Adipocyte (in vitro differentiated cells): ENCODE measurements at regions not wholly inside any gene's neighbourhood (a gene's known extent, or its start where the extent isn't known, plus 50 kb on each side); places are given as distances from the start of the nearest gene placed in this dataset.
"Not testable (repeated sequence)": the region's sequence is repeated elsewhere in the genome, so short reads cannot be mapped to it uniquely, and the experiment has no call there.

Experiments used
- DNase-seq: peaks from one replicate; pipeline ENCODE4 v3.0.0-alpha.2; 2015; ENCODE audit warnings: low read depth
- H3K27me3 ChIP-seq: replicated peaks from 2 replicates; pipeline ENCODE4 v1.7.0; 2013; ENCODE audit warnings: mild to moderate bottlenecking, low read length, moderate library complexity; ENCODE audit not compliant: control insufficient read depth, insufficient read depth
- H3K36me3 ChIP-seq: 2 replicates; pipeline ENCODE4 v1.7.0; 2013; ENCODE audit warnings: low read length, mild to moderate bottlenecking, moderate library complexity; ENCODE audit not compliant: control insufficient read depth, insufficient read depth, severe bottlenecking
- H3K4me1 ChIP-seq: 2 replicates; pipeline ENCODE4 v1.7.0; 2013; ENCODE audit warnings: mild to moderate bottlenecking, low read length, moderate library complexity; ENCODE audit not compliant: control insufficient read depth, insufficient read depth
- H3K4me3 ChIP-seq: 2 replicates; pipeline ENCODE4 v1.7.0; 2013; ENCODE audit warnings: mild to moderate bottlenecking, low read length, moderate library complexity
- H3K9ac ChIP-seq: 2 replicates; pipeline ENCODE4 v1.7.0; 2013; ENCODE audit warnings: mild to moderate bottlenecking, low read length, moderate library complexity
- H3K9me3 ChIP-seq: 2 replicates; pipeline ENCODE4 v1.7.0; 2013; ENCODE audit warnings: mild to moderate bottlenecking, low read length, moderate library complexity; ENCODE audit not compliant: control insufficient read depth

DNA sequence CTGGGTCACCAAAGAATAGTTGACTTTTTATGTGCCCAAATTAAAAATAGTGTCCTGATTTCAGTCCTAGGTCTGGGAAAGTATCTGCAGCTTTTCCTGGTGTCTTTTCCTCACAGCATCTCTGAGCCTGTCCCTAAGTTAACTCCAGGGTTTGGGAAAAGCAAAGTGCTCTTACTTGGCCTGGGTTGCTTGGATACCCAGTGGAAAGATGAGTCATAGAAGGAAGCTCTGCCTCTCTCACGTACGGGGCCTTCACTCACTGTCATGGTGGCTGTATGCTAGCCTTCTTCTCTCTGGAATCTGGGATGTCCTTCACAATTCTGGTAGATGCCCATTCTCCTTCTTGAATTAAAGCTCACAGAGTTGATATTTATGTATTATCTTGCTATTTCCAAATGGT, 607.3 kb downstream of the ANKRD50 start:
- DNase-seq = no peak

DNA sequence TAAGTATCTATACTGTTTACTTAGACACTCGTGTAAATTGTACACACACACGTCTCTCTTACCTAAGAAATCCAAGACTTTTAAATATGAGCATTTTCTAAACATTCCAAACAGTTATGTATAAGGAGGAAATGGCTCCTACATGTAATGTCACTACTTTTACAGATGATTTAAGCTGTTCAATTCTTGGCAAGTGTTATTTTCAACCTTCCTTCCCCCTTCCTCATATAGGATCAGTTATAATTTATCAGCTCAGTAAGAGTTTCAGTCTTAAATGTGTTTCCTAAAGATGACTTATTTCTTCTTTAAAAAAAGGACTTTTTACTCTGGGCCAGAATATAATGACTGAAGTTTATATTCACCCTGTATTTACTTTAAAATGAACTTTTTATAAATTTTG, 601.1 kb downstream of the ANKRD50 start:
- Histone ChIP-seq H3K4me3 (no peak overlapping the region), H3K9me3 (peaks cover 5% of the 10 kb centered on the region), H3K27me3 (no peaks in the 10 kb centered on the region), H3K4me1 (peaks cover 23% of the 10 kb centered on the region), H3K36me3 (no peaks in the 10 kb centered on the region), H3K9ac (peak overlapping the region; percentile 66)
- no peak for DNase-seq

More for the DNA sequence above, 607.3 kb downstream of the ANKRD50 start:
- Histone ChIP-seq H3K9ac (no peak overlapping the region), H3K4me3 (no peak overlapping the region), H3K36me3 (no peaks in the 10 kb centered on the region), H3K9me3 (peaks cover 11% of the 10 kb centered on the region), H3K4me1 (no peaks in the 10 kb centered on the region), H3K27me3 (no peaks in the 10 kb centered on the region)

DNA sequence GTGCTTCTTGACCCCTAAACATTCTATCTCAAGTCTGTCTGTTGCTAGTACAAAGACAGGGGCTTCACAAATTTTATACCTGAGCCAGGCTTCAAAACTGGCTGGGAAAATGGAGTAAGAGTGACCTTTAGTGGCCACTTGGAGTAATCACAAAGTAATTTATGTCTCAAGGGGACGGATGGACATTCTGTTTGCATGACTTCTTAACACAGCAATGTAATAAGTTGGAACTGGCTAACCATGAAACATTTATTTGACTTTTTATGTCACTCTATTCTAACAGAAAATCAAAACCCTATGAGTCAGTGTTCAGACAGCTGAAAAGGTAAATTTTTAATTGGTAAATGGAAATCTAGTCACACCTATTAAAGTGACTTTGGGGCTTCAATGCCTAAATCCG, 600.6 kb downstream of the ANKRD50 start:
- Histone ChIP-seq H3K9me3 (no peaks in the 10 kb centered on the region), H3K4me1 (peaks cover 23% of the 10 kb centered on the region), H3K36me3 (no peaks in the 10 kb centered on the region), H3K27me3 (no peaks in the 10 kb centered on the region), H3K9ac (peak overlapping the region; percentile 66), H3K4me3 (no peak overlapping the region)
- DNase-seq = peak; percentile 89

GRCh38 chr4:124118061-124118460, 594.5 kb downstream of the ANKRD50 start:
- no peaks in the 10 kb centered on the region for H3K9me3 ChIP-seq
- no peak overlapping the region for H3K4me3 ChIP-seq
- no peak overlapping the region for H3K9ac ChIP-seq
- H3K4me1 ChIP-seq = peaks cover 15% of the 10 kb centered on the region
- H3K36me3 ChIP-seq = no peaks in the 10 kb centered on the region
- no peaks in the 10 kb centered on the region for H3K27me3 ChIP-seq
- DNase-seq = no peak

DNA sequence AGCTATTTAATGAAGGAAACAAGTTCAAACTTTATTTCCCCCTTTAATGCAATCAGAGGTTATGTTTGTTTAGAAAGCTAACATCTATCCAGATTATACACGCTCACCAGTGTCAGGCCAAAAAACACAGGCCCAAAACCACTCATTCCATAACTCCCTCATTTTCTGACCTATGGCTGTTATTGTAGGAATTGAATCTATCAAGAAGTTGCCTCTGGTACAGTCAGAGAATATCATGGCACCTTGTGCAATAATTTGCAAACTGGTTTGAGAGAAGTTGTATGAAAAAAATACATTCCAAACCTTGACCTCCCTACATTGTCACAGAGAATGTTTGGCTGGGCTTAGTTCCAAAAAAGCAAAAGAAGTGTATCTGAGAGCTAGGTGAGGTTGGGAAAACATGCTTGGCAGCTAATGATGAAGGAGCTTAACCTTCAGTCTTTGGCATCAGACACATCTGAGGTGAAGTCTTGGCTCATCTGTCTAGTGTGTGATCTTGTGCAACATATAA, 591.0 kb downstream of the ANKRD50 start:
- no peak overlapping the region for H3K4me3 ChIP-seq
- no peaks in the 10 kb centered on the region for H3K36me3 ChIP-seq
- DNase-seq = peak; percentile 81
- peaks cover 15% of the 10 kb centered on the region for H3K4me1 ChIP-seq
- no peaks in the 10 kb centered on the region for H3K9me3 ChIP-seq
- H3K9ac ChIP-seq = no peak overlapping the region
- no peaks in the 10 kb centered on the region for H3K27me3 ChIP-seq

GRCh38 chr4:124123181-124123580, 589.4 kb downstream of the ANKRD50 start:
- peaks cover 15% of the 10 kb centered on the region for H3K4me1 ChIP-seq
- H3K9me3 ChIP-seq = no peaks in the 10 kb centered on the region
- no peak overlapping the region for H3K9ac ChIP-seq
- DNase-seq = peak; percentile 39
- no peak overlapping the region for H3K4me3 ChIP-seq
- H3K27me3 ChIP-seq = no peaks in the 10 kb centered on the region
- no peaks in the 10 kb centered on the region for H3K36me3 ChIP-seq

GRCh38 chr4:124123721-124124120, 588.8 kb downstream of the ANKRD50 start:
- H3K9ac ChIP-seq = no peak overlapping the region
- H3K9me3 ChIP-seq = no peaks in the 10 kb centered on the region
- H3K36me3 ChIP-seq = no peaks in the 10 kb centered on the region
- no peak overlapping the region for H3K4me3 ChIP-seq
- DNase-seq = no peak
- H3K27me3 ChIP-seq = no peaks in the 10 kb centered on the region
- H3K4me1 ChIP-seq = peaks cover 15% of the 10 kb centered on the region

DNA sequence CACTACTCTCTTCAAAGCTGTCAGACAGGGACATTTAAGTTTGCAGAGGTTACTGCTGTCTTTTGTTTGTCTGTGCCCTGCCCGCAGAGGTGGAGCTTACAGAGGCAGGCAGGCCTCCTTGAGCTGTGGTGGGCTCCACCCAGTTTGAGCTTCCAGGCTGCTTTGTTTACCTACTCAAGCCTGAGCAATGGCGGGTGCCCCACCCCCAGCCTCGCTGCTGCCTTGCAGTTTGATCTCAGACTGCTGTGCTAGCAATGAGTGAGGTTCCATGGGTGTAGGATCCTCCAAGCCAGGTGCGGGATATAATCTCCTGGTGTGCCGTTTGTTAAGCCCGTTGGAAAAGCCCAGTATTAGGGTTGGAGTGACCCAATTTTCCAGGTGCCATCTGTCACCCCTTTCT, 581.2 kb downstream of the ANKRD50 start:
- H3K9ac ChIP-seq, H3K9me3 ChIP-seq, H3K36me3 ChIP-seq, H3K4me1 ChIP-seq, H3K4me3 ChIP-seq, H3K27me3 ChIP-seq, DNase-seq: not testable (repeated sequence)

DNA sequence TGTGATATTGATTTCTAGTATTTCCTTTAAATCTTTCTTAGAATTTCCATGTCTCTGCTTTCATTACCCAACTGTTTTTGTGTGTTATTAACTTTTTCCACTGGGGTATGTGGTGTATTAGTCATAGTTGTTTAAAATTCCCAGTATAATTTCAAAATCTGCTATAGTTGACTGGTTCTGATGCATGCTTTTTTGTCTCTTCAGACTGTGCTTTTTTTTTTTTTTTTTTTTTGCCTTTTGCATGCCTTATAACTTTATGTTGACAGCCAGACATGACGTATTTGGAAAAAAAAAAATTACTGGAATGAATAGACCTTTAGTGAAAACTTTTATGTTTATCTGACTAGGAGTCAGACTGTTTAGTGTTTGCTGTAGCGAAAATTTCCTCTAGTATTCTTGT, 580.4 kb downstream of the ANKRD50 start:
- Histone ChIP-seq H3K4me3 (no peak overlapping the region), H3K9ac (no peak overlapping the region), H3K4me1 (no peaks in the 10 kb centered on the region), H3K9me3 (peaks cover 6% of the 10 kb centered on the region), H3K27me3 (no peaks in the 10 kb centered on the region), H3K36me3 (no peaks in the 10 kb centered on the region)
- no peak for DNase-seq

- H3K9ac ChIP-seq = no peak overlapping the region
- H3K27me3 ChIP-seq = no peaks in the 10 kb centered on the region
- peaks cover 6% of the 10 kb centered on the region for H3K9me3 ChIP-seq
- H3K36me3 ChIP-seq = no peaks in the 10 kb centered on the region
- H3K4me3 ChIP-seq = no peak overlapping the region
- H3K4me1 ChIP-seq = no peaks in the 10 kb centered on the region
- peak; percentile 72 for DNase-seq
Observed at GRCh38 chr4:124133753-124134152, 578.8 kb downstream of the ANKRD50 start.

- H3K4me3 ChIP-seq = no peak overlapping the region
- no peaks in the 10 kb centered on the region for H3K27me3 ChIP-seq
- H3K4me1 ChIP-seq = no peaks in the 10 kb centered on the region
- H3K36me3 ChIP-seq = no peaks in the 10 kb centered on the region
- H3K9ac ChIP-seq = no peak overlapping the region
- peaks cover 4% of the 10 kb centered on the region for H3K9me3 ChIP-seq
- DNase-seq = no peak
Observed at GRCh38 chr4:124135409-124135813, 577.1 kb downstream of the ANKRD50 start.

GRCh38 chr4:124139044-124139443, 573.5 kb downstream of the ANKRD50 start:
- H3K36me3 ChIP-seq = no peaks in the 10 kb centered on the region
- H3K4me3 ChIP-seq = no peak overlapping the region
- no peak for DNase-seq
- H3K9ac ChIP-seq = no peak overlapping the region
- no peaks in the 10 kb centered on the region for H3K9me3 ChIP-seq
- no peaks in the 10 kb centered on the region for H3K27me3 ChIP-seq
- H3K4me1 ChIP-seq = no peaks in the 10 kb centered on the region
